IMR-90 (cell line): ENCODE measurements at regions not wholly inside any gene's neighbourhood (a gene's known extent, or its start where the extent isn't known, plus 50 kb on each side); places are given as distances from the start of the nearest gene placed in this dataset.

Experiments used
- CTCF ChIP-seq: conservative IDR thresholded peaks from 2 replicates; pipeline ENCODE4 v1.5.1; 2012; ENCODE audit warnings: mild to moderate bottlenecking, low read depth, low read length, improper control_type of control experiment
- FOS ChIP-seq: fragments of 150-350 bp; IDR thresholded peaks from 2 replicates; pipeline ENCODE4 v1.6.1; 2016; ENCODE audit warnings: low read depth, low read length
- POLR2A ChIP-seq: IDR thresholded peaks from 2 replicates; pipeline ENCODE4 v1.6.1; 2012; ENCODE audit warnings: mild to moderate bottlenecking, low read depth, low read length
- RAD21 ChIP-seq: IDR thresholded peaks from 2 replicates; pipeline ENCODE4 v1.6.1; 2012; ENCODE audit warnings: low read length, improper control_type of control experiment

- no peak for TF ChIP-seq CTCF
- no peak for TF ChIP-seq RAD21
- TF ChIP-seq FOS: no peak
- TF ChIP-seq POLR2A: no peak
These were observed 387.3 kb upstream of the THBS1 start for GRCh38 chr15:39193611-39194010.
